ENCODE measurements at regions not wholly inside any gene's neighbourhood (a gene's known extent, or its start where the extent isn't known, plus 50 kb on each side); places are given as distances from the start of the nearest gene placed in this dataset.

DNA sequence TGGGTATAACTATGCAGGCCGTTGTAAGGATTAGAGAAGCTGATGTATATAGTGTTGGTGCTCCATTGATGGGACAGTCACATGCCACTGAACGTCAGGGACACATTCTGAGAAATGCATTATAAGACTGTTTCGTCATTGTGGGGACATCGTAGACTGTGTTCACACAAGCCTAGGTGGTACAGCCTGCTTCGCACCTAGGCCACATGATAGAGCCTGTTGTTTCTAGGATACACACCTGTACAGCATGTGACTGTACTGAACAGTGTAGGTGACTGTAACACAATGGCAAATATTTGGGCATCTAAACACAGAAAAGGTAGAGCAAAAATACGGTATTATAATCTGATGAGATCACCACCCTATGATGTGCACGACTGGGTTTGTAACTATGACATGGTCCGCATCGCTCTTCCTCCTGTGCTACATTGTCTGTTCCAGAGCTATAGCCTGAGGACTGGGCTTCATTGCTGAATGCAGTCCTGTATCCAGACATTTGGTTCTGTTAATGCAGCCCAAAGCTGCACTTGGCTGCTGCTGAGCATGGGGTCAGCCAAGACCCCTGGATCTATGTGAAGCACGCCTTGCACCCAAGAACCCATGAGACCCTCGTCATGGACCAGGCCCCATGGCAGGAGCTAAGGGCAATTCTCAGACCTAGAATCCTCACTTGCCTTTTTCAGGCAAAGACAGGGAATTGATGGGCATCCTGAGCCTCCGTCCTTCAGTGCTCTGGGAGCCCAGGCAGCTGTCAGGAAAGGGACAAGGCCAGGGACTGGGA lies 51.1 kb upstream of the THY1 start:
- TF ChIP-seq, protein P1, sequence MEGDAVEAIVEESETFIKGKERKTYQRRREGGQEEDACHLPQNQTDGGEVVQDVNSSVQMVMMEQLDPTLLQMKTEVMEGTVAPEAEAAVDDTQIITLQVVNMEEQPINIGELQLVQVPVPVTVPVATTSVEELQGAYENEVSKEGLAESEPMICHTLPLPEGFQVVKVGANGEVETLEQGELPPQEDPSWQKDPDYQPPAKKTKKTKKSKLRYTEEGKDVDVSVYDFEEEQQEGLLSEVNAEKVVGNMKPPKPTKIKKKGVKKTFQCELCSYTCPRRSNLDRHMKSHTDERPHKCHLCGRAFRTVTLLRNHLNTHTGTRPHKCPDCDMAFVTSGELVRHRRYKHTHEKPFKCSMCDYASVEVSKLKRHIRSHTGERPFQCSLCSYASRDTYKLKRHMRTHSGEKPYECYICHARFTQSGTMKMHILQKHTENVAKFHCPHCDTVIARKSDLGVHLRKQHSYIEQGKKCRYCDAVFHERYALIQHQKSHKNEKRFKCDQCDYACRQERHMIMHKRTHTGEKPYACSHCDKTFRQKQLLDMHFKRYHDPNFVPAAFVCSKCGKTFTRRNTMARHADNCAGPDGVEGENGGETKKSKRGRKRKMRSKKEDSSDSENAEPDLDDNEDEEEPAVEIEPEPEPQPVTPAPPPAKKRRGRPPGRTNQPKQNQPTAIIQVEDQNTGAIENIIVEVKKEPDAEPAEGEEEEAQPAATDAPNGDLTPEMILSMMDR (IDR thresholded peaks at IDR 0.05; ENCODE audit: borderline replicate concordance, insufficient read depth, low read depth, low read length) = no peak
- no peak overlapping the region for H3K4me3 ChIP-seq (ENCODE audit: low read depth, low read length)

DNA sequence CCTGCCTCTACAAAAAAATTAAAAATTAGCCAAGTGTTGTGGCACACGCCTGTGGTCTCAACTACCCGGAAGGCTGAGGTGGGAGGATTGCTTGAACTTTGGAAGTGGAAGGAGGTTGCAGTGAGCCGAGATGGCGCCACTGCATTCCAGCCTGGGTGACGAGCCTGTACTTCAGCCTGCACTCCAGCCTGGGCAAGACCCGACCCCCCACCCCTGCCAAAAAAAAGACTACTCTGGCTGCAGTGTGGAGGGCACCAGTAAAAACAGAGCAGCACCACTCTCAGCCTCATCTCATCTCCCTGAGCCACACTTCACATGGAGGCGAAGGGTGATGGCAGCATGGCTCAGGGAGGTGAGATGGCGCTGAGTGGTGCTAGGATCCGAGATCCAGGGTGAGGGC lies 50.3 kb upstream of the THY1 start:
- TF ChIP-seq, protein P1 (IDR thresholded peaks at IDR 0.05; ENCODE audit: borderline replicate concordance, insufficient read depth, low read depth, low read length) = no peak
- no peak overlapping the region for H3K4me3 ChIP-seq (ENCODE audit: low read depth, low read length)

DNA sequence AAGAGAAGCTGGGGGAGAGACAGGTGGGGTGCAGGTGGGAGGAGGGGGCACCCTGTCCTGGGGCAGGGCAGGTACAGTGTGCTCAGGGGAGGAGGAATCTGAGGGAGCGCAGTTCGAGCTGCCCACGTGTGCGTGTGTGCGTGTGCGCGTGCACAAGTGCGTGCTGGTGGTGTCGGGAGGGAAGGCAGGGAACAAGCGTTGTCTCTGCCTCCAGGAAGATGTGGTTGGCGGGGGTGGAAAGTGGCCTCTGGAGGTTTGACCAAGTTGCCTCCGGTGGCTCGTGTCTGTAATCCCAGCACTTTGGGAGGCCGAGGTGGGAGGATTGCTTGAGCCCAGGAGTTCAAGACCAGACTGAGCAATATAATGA lies 49.9 kb upstream of the THY1 start:
- TF ChIP-seq, protein P1 (IDR thresholded peaks at IDR 0.05; ENCODE audit: borderline replicate concordance, insufficient read depth, low read depth, low read length) = no peak

More for the DNA sequence above, 49.9 kb upstream of the THY1 start:
- H3K4me3 ChIP-seq (ENCODE audit: low read depth, low read length) = no peak overlapping the region

Measured in GM12875 (cell line).